ENCODE measurements at regions not wholly inside any gene's neighbourhood (a gene's known extent, or its start where the extent isn't known, plus 50 kb on each side); places are given as distances from the start of the nearest gene placed in this dataset.
"Not testable (repeated sequence)": the region's sequence is repeated elsewhere in the genome, so short reads cannot be mapped to it uniquely, and the experiment has no call there.

DNA sequence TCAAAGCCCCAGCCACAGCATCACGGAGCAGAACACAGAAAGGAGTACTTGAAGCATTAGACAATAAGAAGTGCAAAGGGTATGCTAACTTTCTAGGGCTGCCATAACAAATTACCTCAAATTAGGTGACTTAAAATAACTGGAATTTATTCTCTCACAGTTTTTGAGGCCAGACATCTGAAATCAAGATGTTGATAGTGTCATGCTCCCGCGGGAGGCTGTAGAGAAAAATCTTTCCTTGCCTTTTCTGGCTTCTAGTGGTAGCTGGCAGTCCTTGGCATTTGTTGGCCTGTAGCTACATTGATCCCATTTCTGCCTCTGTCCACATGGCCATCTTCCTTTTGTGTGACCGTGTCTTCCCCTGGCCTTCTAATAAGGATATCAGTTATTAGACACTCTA, 51.9 kb upstream of the SPDL1 start:
- no peak for DNase-seq

DNA sequence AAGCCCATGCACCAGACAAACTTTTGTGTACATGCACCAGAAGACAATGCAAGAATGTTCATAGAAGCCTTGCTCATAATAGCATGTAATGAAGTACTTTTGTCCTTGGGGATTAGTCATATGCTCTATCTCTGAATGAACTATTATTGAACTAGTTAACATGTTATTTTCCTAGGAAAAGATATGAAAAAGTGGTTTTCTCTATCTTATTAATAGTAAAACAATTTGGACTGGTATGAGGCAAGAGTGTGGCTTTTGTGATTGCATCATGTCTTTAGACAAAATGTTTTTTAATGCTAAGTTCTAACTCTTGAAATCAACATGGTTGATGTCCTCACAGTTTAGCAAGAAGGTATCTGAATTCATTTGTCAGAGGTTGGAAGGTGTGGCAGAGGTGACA, 55.7 kb upstream of the SPDL1 start:
- DNase-seq = no peak

DNA sequence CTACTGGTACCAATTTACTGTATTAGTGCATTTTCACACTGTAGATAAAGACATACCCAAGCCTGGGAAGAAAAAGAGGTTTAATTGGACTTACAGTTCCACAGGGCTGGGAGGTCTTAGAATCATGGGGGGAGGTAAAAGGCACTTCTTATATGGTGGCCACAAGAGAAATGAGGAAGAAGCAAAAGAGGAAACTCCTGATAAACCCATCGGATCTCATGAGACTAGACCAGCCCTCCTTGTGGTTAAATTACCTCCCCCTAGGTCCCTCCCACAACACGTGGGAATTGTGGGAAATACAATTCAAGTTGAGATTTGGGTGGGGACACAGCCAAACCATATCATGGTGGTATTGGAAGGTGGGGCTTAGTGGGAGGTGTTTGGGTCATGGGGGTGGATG, 56.5 kb upstream of the SPDL1 start:
- no peak for DNase-seq

DNA sequence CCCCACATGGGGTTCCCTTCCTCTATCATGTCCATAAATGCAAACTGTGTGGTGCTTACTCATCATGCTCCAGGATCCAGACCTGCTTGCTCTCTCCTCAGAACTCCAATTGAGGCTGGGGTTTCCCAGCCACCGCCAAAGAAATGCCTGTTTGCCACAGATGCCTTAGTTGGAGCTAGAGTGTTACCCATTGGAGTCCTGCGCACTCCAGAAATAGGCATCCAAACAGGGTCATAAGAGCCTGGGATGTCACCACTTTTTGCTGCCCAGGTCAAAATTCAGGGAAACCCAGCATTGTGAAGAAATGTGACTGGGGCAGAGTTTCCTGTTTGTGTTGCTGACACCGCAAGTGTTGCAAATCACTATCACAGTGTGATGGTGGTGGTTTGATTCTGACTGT, 60.7 kb upstream of the SPDL1 start:
- no peak for DNase-seq

DNA sequence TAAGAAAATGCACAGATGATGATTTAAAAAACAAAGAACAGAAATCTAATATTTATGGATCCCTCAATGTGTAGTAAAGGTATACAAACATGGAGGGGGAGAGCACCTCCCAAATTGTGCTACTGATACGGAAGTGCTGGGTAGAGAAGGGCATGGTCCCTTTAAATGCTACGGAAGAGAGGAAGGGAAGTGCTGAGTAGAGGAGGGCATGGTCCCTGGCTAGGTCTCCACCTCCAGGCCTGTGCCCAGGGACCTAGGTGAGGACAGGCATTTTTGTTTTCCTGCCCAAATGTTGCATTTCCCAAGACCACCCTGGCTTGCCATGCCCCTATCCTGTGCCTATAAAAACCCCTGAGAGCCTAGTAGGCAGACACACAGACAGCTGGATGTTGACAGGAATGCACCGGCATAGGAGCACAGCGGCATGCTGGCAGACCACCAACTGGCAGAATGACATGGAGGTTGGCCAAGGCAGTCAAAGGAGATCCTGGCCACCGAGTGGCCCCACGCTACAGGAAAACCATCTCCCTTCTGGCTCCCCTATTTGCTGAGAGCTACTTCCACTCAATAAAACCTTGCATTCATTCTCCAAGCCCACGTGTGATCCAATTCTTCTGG, 62.1 kb upstream of the SPDL1 start:
- DNase-seq = no peak

DNA sequence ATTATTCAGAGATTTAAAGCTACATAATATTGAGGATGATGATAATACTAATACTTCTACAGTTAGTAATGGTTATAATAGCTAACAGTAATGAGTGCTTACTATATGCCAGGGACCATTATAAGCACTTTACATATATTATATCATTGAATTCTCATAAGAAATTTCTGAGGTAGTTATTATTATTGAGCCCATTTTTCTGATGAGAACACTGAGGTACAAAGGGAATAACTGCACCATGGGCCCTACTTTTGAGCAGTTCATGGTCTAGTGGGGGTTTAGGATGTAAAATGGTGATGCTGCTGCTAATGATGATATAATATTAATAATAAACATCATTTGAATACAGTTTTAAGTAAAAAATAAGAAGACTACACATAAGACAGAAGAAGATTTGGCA, 64.2 kb upstream of the SPDL1 start:
- DNase-seq = no peak

DNA sequence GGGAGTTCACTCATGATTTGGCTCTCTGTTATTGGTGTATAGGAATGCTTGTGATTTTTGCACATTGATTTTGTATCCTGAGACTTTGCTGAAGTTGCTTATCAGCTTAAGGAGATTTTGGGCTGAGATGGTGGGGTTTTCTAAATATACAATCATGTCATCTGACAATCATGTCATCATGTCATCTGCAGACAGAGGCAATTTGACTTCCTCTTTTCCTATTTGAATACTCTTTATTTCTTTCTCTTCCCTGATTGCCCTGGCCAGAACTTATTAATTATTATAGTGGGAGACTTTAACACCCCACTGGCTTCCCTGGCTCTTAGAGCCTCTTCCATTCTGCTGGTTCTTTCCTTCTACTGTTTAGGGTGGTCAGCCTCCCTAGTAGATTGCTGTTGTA, 64.8 kb upstream of the SPDL1 start:
- not testable (repeated sequence) for DNase-seq

DNA sequence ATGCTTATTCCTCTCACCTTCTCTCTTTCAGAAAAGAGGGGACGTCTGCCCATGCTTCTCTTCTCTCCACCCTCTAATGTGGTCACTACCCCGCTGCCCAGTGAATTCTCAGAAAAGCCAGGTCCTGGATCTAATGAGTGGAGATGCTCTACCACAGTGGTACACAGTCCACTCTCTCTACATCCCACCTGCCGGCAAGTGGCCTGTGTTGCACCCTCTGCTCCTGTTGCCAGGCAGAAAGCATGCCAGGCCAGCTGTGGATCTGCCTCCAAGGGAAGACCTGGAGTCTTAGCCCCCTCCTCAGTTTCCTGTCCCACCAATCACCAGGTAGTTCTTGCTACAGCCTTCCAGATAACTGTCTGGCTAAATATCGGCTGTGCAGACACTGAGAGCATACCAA, 71.2 kb upstream of the SPDL1 start:
- no peak for DNase-seq

DNA sequence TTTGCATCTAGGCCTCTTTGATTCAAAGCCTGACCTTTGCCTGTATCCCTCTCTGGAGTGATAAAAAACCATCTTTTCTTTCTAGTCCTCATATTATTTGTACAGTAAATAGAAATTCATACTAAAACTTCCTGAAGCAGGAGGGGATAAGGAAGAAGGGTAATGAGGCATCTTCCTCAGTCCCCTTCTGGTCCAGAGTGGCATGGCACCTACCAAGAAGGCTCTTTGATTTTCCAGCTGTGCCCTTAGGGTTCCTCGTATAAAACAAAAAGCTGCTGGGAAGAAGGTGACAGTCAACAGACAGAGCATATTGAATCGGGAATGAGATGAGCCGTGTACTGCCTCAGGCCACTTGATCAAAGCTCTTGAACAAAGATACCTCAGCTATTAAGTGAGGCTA, 71.9 kb upstream of the SPDL1 start:
- DNase-seq = no peak

DNA sequence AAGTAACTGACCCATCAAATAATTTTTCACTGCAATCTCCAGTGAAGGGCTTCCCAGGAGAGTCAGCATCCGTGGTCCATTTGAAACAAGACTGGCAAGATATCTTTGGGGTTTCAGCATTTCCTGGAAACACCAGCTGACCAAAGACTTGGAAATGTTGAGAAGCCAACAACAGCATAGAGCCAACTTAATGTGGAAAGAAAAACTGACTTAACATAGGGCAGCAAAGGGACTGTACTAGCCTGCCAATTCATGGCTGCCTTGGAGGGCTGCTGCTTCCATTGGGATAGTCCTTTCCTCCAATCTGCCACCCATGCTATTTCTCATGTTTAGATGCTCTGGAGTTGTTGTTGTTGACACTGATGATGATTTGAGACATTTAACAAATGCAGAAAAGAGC, 76.5 kb upstream of the SPDL1 start:
- DNase-seq = no peak

DNA sequence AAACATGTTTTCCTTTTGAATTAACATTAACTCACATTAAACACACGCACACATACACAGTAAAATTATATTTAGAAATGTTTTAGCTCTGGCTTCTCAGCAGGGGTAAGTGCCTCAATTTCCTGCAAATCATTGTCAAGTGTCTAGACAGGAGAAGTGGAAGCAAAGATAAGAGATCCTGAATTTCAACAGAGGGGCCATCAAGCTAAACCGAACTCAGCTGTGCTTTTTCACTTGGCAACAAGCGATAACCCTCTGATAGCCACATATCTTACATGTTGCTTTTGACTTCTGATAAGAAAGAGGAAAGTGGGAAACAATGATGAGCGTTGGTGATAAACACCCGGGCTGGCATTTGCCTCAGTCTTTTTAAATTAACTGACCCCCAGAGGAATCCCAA, 79.7 kb upstream of the SPDL1 start:
- DNase-seq = no peak

DNA sequence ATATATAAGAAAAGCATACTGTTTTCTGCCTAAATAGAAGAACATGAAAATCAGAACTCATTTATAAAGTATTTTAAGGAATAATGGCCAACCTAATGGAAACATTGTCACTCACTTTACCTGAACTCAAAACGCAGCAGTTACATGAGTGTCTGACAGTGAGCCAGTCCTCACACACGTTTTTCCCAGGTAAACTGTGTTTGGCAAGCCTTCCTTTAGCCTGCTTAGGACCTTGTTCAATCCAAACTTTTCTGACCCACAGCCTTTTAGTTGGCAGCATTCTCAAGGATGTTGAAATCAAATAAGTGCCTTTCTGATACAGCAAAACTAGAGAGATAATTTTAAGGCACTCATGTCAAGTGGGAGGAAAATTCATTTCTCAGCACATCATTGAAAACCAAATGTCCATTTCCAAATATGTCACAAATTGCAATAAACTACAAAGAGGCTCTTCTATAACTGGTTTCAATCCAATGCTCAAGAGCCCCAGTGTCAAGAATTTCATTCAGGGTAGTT, 83.5 kb upstream of the SPDL1 start:
- no peak for DNase-seq

DNA sequence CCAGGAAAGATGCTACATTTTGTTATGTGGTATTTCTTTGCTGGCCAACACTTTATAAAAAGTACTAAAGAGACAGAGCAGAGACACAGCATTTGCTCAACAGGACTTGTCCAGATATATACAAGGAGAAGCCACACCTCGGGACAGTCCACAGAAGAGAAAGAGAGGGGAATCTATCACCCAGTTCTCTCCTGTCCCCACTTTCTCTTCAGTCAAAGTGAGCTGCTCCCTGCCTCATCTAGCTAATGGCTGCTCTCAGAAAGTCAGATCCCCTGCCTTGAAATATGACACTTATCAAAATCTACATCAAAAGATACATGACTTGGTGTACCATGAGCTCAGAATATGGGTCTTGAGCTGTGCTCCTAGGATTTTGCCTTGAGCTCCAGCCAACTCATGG, 86.7 kb upstream of the SPDL1 start:
- no peak for DNase-seq

DNA sequence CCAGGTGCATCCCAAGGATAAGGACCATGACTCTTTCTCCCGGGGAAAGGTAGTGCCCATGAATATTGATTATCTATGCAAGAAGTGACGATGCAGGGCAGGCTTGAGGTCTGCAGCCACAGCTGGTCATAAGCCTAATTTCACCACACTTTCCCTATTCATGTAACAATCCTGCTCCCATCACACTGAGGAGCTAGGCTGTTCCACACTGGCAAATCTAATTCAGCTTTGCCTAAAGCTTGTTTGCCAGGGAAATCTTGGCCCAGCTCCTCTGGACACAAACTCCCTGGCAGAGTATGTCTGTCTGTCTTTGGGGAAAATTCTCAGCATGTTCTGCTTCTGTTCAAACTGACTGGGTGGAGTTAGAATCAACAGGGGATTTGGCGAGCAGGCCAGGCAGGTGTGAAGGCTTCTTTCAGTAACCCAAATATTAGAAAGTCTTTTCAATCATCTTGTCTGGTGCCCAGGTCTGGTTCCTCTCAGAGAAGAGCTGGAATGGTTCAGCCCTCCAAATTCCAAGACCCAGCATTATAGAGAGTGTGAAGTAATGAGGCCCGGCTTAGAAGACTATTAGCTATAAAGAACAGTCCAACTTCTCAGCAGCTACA, 88.5 kb upstream of the SPDL1 start:
- no peak for DNase-seq

DNA sequence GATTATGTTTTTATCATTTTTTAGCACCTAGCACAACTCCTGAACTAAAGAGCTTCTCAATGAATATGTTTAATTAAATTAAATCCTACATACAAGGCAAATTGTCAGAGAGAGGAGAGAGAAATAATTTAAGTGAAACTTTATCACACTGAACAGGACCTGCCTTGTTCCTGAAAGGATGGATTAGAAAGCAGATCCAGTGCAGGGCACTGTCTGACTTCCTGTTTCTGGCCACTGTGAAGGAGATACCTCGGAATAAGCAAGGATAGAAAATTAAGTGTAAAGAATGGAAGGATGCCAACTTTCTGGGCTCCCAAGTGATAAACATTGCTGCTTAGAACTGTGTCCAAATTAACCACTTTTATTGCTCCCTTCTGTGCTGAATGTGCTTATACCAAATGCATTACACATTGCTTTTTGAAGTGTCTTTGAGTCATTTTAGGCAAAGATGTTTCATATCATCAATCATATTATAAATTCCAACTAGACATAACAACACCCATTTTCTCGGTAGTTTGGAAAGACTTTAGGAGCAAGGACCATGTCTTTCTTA, 89.1 kb upstream of the SPDL1 start:
- DNase-seq = no peak

DNA sequence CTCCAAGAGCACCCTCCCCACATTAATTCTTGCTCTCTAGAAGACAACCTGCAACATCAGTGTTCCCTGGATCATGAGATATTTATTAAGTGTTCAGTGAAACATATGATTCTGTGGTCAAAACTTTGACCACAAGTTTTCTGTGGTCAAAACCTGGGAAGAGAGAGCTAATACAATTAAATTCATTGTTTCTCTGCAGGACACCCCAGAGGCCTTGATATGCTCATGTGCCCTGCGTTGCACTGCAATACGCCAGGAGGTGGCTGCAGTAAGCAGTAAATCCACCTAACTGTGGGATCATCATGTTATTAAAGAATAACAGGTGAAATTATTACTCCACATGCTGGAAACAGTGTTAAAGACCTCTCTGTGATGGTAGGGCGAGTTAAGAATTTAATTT, 109.3 kb upstream of the SPDL1 start:
- no peak for DNase-seq

DNA sequence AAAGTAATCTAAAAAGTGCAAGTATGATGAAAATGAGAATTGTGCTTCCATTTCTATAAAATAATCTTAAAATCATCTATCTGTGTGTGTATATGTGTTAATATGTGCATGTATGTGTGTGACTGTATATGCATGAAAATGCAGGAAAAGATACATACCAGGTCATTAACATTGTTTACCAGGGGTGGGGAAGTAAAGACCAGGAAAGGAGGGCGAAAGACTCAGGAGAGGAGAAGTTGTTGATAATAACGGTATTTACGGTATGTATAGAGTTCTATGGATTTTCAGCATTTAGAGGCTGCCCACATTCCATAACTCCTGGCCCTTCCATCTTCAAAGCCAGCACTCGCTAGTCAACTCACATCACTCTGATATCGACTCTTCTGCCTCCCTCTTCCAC, 111.0 kb upstream of the SPDL1 start:
- DNase-seq = no peak

DNA sequence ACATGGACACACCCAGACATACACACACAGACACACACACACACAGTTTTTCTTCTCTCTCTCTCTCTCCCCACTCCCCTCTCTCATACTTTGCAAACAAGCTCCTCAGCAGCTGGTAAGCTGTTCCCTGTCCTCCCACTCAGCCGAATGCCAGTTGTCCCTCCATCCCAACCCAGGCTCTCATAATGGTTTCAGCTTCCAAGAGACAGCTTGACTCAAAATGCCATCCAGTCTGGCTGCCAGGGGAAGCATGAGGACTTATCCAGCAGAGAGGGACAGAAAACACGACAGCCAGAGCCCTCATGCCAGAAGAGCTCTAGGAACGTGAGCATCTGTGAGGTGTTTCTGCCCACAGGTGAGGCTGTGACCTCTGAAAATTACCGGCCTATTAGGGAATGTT, 112.6 kb upstream of the SPDL1 start:
- DNase-seq = no peak

DNA sequence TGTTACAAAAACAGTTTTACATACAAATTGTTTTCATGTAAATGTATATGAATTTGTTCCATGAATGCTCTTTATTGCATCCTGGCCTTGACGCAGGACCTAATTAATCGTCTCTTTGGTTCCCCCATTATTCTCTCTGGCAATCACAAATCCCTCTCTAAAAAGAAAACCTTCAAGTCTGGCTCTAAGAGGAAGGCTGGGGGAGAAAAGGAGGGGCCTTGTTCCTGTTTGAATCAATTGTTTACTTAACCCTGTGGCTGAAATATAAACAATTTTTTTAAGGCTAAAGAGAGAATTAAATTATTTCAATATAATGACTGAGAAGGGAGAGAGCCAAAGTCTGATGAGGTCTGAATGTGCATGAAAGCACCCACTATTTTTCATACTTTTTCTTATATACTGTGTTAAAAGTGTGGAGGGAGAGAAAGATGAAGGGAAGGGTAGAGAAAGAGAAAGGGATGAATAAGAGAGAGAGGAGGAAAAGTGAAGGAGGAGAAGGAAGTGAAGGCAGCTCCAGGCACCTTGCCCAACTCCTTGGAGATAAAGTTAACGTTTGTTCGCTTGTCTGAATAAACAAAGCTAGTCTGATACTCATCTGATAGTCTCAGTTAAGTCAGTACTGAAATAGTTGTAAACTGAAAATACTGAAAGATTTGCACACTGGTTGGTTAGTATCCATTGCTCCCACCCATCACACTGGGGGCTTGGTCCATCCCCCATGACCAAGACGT, 116.4 kb upstream of the SPDL1 start:
- DNase-seq = no peak

DNA sequence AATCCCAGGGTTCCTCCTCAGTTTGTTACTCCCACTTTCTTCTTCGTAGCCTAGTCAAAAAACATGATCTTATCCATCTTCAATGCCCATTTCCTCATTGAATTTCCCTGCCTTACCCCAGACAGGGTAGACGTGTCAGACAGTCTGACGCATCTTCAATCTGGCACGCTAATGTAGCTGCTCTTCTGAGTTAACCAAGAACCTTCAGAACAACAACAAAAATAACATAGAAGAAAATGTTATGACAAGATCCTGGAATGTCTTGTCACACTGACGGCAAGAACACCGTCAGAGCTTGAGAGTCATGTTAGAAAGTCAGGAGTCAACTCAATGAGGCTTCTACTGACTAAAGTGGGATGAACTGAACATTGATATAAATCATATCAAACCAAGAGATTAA, 122.7 kb upstream of the SPDL1 start:
- no peak for DNase-seq

DNA sequence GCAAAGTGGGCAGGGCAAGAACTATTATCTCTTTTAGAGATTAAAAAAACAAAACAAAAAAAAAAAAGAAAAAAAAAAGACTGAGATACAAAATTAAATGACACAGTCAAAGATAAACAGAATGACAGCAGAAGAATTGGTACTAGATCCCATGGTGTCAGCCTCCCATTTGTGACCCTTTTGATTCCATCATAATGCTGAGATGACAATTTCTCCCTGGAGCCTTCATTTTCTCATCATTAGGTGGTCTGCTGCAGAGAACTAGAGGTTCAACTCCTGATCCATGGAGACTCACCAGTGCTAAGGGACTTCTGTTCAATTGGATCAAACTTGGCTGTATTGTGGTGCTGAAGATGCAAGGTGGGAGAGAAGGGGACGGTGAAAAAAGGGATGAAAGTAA, 123.5 kb upstream of the SPDL1 start:
- DNase-seq = no peak

DNA sequence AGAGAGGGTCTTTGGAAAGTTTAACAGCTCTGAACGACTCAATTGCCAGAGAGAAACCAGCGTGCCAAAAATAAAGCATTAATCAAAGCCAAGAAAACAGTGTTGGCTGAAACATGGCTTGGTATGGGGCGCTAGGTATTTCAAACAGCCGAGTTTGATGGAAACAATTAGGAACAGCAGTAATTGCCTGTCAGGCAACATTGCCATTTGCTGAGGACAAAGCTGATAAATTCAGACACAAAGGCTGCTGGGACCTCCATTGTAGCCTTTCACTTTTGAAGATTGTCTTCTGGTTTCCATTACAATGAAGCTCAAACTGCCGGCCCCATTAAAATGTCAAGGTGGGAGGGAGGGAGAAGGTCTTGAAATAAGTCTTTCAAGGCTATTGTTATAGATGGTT, 125.4 kb upstream of the SPDL1 start:
- DNase-seq = no peak

DNA sequence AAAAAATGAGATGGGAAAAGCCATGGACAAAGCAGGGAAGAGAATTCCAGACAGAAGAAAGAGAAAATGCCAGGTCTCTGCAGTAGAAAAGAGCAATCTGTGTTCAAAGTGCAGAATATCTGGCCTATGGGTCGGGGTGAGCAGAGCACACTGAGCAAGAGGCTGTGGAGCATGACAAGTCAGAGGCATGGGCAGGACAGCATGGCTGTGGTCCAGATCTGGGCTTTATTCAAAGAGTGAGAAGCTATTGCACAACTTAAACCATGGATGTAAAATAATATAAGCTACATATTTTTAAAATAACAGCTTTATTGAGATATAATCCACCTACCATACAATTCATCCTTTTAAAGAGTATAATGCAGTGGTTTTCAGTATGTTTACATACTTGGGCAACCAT, 133.1 kb upstream of the SPDL1 start:
- no peak for DNase-seq

DNA sequence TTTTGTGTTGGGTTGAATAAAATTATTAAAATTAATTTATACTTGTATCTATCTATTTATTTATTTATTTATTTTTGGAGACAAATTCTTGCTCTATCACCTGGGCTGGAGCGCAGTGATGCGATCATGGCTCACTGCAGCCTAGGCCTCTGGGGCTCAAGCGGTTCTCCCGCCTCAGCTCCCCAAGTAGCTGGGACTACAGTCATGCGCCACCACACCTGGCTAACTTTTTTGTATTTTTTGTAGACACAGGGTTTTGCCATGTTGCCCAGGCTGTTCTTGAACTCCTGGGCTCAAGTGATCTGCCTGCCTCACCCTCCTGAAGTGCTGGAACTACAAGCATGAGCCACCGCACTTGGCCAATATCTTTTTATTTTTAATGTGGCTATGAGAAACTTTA, 134.7 kb upstream of the SPDL1 start:
- DNase-seq = no peak

All from NCI-H774 (cell line).